Progenitor cell of endocrine pancreas (in vitro differentiated cells): ENCODE measurements at regions not wholly inside any gene's neighbourhood (a gene's known extent, or its start where the extent isn't known, plus 50 kb on each side); places are given as distances from the start of the nearest gene placed in this dataset.

Source experiments
- DNase-seq: peaks from one replicate; pipeline ENCODE4 v3.0.0; 2021; ENCODE audit warnings: low spot score; ENCODE audit not compliant: unreplicated experiment
- H3K27ac Mint-ChIP-seq: 2 replicates; pipeline ENCODE4 v1.8.0; 2021; ENCODE audit warnings: mild to moderate bottlenecking, moderate library complexity, mixed read lengths
- H3K27me3 Mint-ChIP-seq: 2 replicates; pipeline ENCODE4 v1.8.0; 2021; ENCODE audit warnings: mixed read lengths
- H3K36me3 Mint-ChIP-seq: 2 replicates; pipeline ENCODE4 v1.8.0; 2022; ENCODE audit warnings: mixed read lengths; ENCODE audit not compliant: insufficient read depth
- H3K4me1 Mint-ChIP-seq: 2 replicates; pipeline ENCODE4 v1.8.0; 2021; ENCODE audit warnings: low read depth, mixed read lengths
- H3K4me3 Mint-ChIP-seq: 2 replicates; pipeline ENCODE4 v1.8.0; 2021; ENCODE audit warnings: low read depth, mild to moderate bottlenecking, moderate library complexity, mixed read lengths
- H3K9me3 Mint-ChIP-seq: 2 replicates; pipeline ENCODE4 v1.8.0; 2021; ENCODE audit warnings: low read depth, mixed read lengths
- CTCF ChIP-seq: fragments of 200-600 bp; sonication (generic); IDR thresholded peaks from one replicate; pipeline ENCODE4 v1.5.0; 2021; ENCODE audit warnings: antibody characterized with exemption, mild to moderate bottlenecking; ENCODE audit not compliant: unreplicated experiment

GRCh38 chr3:177932750-177933660 lies 603.2 kb upstream of the KCNMB2 start:
- peaks cover 30% of the 10 kb centered on the region for H3K4me1 Mint-ChIP-seq
- no peak for DNase-seq
- no peaks in the 10 kb centered on the region for H3K27me3 Mint-ChIP-seq
- no peaks in the 10 kb centered on the region for H3K36me3 Mint-ChIP-seq
- H3K9me3 Mint-ChIP-seq = no peaks in the 10 kb centered on the region
- no peak for TF ChIP-seq CTCF
- H3K4me3 Mint-ChIP-seq = no peak overlapping the region
- no peak overlapping the region for H3K27ac Mint-ChIP-seq

GRCh38 chr3:177934001-177934891 lies 602.0 kb upstream of the KCNMB2 start:
- no peak overlapping the region for H3K27ac Mint-ChIP-seq

GRCh38 chr3:177935047-177935446 lies 601.2 kb upstream of the KCNMB2 start:
- H3K27me3 Mint-ChIP-seq = no peaks in the 10 kb centered on the region
- no peak for DNase-seq
- peaks cover 30% of the 10 kb centered on the region for H3K4me1 Mint-ChIP-seq
- H3K9me3 Mint-ChIP-seq = no peaks in the 10 kb centered on the region
- no peak overlapping the region for H3K4me3 Mint-ChIP-seq
- TF ChIP-seq CTCF = no peak
- H3K36me3 Mint-ChIP-seq = no peaks in the 10 kb centered on the region
- H3K27ac Mint-ChIP-seq = no peak overlapping the region

More at GRCh38 chr3:177934001-177934891, 602.0 kb upstream of the KCNMB2 start:
- no peaks in the 10 kb centered on the region for H3K27me3 Mint-ChIP-seq
- no peak overlapping the region for H3K4me3 Mint-ChIP-seq
- no peaks in the 10 kb centered on the region for H3K9me3 Mint-ChIP-seq
- no peak for DNase-seq
- peaks cover 30% of the 10 kb centered on the region for H3K4me1 Mint-ChIP-seq
- no peak for TF ChIP-seq CTCF
- no peaks in the 10 kb centered on the region for H3K36me3 Mint-ChIP-seq

GRCh38 chr3:177936721-177937120 lies 599.5 kb upstream of the KCNMB2 start:
- no peak for DNase-seq
- Mint-ChIP-seq H3K9me3 (no peaks in the 10 kb centered on the region), H3K36me3 (no peaks in the 10 kb centered on the region), H3K27me3 (no peaks in the 10 kb centered on the region), H3K4me1 (peaks cover 30% of the 10 kb centered on the region), H3K4me3 (no peak overlapping the region), H3K27ac (no peak overlapping the region)
- TF ChIP-seq CTCF = no peak

GRCh38 chr3:177942911-177943310 lies 593.3 kb upstream of the KCNMB2 start:
- H3K4me3 Mint-ChIP-seq = no peak overlapping the region
- H3K4me1 Mint-ChIP-seq = no peaks in the 10 kb centered on the region
- H3K36me3 Mint-ChIP-seq = no peaks in the 10 kb centered on the region
- no peak for TF ChIP-seq CTCF
- no peak for DNase-seq
- no peaks in the 10 kb centered on the region for H3K27me3 Mint-ChIP-seq
- H3K9me3 Mint-ChIP-seq = no peaks in the 10 kb centered on the region
- H3K27ac Mint-ChIP-seq = no peak overlapping the region
